Brain pericyte (primary cell): ENCODE measurements at regions not wholly inside any gene's neighbourhood (a gene's known extent, or its start where the extent isn't known, plus 50 kb on each side); places are given as distances from the start of the nearest gene placed in this dataset.
A peak's percentile ranks its signal among the peaks of the same experiment; 100 is the strongest.
"Not testable (repeated sequence)": the region's sequence is repeated elsewhere in the genome, so short reads cannot be mapped to it uniquely, and the experiment has no call there.

Experiments
- DNase-seq: peaks from one replicate; pipeline ENCODE4 v3.0.0-alpha.2; 2012; ENCODE audit warnings: low read depth, low spot score

DNA sequence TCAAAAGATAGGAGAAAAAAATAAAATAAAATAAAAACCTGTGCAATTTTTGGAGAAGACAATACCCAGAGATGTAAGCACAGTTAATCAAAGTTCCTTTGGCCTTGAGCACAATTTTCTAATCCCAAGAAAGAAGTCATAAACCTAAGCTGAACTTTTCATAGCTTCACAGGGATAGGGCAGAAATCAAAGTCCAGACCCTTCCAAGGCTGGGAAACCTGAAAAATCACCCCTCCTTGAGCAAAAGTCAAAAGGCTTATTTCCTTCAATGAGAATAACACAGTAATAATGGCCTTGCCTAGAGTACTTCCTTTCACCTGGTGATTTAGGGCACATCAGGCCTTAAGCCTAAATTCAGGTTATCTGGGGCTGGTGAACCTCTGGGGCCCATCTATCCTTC, 415.0 kb upstream of the BTBD3 start:
- no peak for DNase-seq

DNA sequence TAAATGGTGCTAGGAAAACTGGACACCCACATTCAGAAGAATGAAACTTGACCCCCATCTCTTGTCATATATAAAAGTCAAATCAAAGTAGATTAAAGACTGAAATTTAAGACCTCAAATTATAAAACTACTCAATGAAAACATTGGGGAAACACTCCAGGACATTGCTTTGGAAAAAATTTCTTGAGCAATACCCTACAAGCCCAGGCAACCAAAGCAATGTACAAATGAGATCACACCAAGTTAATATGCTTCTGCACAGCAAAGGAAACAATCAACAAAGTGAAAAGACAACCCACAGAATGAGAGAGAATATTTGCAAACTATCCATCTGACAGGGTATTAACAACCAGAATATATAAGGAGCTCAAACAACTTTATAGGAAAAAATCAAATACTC, 407.9 kb upstream of the BTBD3 start:
- no peak for DNase-seq

DNA sequence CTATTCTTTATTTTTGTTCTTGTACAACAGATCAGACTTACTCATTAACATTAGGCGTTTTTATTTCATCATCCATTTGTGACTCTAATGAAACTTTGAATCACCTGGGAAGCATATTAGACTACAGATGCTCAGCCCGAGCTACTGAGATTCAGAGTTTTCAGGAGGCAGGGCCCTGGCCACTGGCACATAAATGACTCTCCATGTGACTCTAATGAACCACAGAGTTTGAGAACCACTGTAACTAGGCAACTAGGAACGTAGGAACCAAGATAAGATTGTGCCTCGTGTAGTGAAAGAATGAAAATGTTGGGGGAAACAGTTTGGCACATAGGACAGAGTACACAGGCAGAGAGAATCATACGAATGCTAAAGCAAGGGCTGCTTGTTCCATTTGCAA, 405.9 kb upstream of the BTBD3 start:
- DNase-seq: no peak

DNA sequence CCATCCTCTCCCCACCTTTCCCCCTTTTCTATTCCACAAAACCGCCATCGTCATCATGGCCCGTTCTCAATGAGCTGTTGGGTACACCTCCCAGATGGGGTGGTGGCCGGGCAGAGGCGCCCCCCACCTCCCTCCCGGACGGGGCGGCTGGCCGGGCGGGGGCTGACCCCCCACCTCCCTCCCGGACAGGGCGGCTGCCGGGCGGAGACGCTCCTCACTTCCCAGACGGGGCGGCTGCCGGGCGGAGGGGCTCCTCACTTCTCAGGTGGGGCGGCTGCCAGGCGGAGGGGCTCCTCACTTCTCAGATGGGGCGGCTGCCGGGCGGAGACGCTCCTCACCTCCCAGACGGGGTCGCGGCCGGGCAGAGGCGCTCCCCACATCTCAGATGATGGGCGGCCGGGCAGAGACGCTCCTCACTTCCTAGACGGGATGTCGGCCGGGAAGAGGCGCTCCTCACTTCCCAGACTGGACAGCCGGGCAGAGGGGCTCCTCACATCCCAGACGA, 404.4 kb upstream of the BTBD3 start:
- DNase-seq: not testable (repeated sequence)

DNA sequence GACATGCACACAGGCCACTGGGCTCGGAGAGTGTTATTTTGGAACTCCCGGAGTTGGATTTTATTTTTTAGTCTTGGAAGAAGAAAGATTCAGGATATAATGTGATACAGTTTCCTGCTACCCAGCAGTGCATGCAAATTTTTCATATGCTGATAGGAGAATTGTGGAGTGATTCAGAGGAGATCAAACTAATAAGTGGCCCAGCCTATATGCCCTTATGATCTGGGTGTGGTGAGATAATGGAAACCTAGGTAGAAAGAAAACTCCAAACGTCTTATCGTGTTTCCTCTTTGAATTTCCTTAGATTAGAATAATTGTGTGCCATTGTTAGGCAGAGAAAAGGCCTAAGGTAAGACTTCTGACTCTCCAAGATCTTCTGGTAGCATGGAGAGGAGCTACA, 401.2 kb upstream of the BTBD3 start:
- DNase-seq: no peak

DNA sequence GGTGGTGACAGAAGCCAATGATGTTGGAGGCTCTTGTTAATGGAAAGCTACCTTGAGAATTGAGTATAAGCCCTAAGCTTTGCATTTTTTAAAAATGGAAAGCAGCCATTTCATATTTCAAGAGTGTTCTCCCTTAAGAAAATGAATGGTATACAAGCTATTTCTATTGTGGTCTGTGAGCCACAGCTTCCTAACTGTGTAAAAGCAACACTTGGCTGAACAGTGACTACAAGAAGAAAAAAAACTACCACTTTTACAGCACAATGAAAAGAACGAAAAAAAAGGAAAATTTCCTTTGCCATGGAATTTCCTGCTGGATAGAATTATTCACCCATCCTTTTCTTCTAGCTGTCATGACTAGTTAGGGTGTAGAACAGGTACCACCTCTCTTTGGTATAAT, 397.1 kb upstream of the BTBD3 start:
- no peak for DNase-seq

DNA sequence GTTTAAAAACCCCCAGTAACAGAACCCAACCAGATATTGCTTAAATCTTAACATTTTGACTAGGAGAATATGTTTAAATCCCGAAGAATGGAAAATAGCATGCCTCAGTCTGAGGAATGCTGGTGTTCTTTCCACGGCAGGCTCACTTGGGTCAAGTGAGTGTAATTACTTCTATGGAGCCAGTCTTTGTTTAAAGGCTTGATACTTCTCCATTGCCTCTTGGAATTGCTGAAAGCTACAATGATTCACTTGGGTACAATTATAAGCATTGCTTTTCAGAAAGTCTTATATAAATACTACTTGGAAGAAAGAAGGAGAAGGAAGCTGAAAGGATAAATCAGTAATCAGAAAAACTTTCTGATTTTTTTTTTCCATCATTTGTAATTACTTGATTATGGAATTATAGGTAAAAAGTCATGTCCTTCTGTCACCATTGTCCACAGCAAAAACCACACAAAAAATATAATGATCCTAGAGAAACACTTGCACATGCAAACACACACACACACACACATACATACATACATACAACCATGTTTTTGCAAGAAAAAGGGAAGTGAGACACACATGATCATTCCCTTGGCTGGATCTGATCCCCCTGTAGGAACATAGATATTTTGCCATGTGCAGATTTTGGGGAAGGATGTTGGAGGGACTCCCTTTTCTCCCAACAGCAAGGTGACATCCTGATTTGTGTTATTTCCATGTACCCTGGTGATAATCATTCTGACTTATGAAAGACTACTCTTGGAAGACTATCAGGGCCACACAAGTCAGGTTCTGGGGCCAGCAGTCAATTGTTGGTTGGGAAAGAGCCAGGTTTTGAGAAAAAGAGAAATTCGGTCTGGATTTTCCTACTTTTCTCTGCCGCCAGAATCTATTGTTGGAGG, 396.0 kb upstream of the BTBD3 start:
- DNase-seq: no peak

DNA sequence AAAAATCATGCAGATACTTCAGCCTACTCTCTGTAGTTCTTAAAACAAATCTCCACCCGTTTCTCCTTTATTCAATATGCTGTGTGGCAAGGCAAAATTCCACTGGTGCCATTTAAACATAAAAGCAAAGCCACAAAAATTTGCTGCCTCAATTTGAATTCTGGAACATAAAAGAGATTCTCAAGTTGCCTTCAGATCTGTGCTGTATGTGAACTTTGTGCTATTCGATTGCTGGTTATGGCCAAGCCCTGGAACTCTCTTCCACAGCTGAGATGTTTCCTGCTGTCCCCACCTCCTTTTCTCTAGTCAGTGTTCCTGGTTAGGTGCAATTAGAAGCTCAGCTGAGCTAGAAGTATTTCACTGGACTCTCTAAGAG, 395.3 kb upstream of the BTBD3 start:
- DNase-seq: no peak

DNA sequence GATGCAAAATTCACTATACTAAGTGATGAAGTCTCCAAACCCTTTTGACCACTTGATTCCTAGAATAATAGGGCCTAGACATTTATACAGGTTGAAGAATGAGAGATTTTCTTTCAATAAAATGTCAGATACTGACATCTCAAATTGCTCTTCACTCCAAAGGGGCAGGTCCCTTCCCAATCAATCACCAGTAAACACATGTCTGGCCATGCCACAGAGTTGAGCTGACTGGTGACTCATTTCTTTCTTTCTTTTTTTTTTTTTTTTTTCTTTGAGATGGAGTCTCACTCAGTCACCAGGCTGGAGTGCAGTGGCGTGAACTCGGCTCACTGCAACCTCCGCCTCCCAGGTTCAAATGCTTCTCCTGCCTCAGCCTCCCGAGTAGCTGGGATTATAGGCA, 388.6 kb upstream of the BTBD3 start:
- DNase-seq: no peak

DNA sequence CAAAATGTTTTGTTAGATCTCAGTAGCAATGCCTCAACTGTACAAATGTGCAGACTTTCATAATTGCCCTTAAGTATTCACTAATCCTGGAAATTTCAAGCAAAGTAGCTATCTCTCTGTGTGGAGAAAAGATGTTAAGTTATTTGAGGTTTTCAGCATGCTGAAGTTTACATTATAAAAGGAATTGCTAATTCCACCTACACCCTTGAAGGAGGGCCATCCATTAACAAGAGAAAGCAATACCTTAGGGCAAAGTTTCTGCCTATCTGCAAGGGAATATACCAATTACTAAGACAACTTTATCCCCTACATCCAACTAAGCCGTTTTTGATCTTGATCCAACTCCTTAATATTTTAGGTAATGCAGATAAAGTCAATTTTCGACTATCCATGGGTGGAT, 380.7 kb upstream of the BTBD3 start:
- DNase-seq: no peak

DNA sequence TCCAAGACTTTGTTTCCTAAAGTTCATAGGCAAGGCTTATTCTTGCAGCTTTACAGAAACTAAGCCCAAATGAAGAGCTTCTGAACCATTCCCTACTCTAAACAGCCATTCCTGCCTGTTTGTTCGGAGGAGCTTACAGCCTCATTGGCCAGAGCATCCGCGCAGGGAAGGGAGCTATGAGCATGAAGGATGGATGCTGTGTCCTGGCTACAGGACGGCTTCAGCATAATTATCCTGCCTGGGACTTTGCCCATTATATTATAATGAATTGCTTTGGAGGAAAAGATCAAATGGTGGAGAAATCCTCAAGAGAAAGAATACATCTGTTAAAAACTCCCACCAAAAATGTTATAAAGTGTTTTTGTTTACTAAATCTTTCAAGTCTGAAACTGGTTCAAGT, 378.2 kb upstream of the BTBD3 start:
- no peak for DNase-seq

DNA sequence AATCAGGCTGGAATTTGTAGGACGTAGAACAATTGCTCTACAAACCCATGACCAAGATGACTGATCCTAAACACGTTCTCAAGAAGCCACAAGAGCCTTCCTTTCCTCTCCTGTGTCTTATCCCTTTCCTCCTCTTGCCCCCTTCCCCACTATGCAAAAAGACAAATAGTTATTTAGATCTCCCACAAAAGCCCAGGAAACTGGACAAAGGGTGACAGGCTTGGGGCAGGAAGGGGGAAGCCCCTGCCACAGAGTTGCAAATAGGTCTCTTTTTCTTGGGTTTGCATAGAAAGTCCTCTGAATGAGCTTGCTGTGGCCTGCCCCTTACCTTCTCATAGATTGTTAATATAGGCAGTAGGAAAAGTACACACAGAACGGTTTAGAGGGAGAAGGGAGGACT, 377.1 kb upstream of the BTBD3 start:
- DNase-seq: no peak

DNA sequence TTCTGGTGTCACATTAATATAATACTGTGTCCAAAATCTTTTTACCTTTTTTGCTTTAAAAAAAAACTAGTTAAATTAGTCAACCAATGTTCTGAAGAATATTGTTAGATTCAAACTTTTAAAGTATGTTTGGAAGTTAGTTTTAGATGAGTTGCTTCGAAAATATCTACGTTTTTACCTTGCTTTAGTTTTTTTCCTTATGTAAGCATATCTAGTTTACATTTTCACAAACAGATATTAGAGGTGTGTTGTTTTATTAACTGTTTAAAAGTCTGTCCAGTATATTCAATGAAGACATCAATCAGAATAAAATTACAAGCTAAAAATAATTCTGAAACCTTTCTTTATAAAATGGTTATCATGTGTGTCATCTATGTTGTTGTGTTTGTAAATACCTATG, 375.0 kb upstream of the BTBD3 start:
- DNase-seq: no peak

DNA sequence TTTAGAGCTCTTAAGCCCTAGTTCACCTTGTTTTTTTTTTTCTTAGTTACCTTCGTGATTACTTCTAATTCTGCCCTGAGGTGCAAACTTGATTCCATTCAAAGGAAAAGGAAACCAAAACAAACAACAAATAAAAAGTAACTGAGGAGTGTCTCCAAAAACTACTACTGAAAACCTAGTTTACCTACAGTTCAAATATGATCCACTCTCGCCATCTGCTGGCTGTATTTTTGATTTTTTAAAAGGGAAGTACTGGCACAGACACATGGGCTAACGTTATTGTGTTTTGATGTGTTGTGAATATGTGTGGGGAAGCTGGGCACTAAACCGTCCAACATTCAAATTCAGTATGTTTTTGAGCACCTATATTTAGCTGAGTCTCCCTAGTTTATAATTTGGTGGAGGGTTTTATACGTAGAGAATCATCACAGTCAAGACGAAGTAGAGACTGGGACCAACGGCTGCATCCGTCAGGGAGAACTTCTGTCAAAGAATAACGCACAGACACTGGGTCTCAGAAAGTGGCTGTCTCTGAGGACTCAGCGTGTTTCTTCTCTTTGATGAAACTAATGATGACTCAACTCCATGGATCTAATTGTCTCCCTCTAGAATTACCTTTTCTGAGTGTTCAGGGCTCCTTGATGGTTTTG, 373.5 kb upstream of the BTBD3 start:
- peak; percentile 20 for DNase-seq

DNA sequence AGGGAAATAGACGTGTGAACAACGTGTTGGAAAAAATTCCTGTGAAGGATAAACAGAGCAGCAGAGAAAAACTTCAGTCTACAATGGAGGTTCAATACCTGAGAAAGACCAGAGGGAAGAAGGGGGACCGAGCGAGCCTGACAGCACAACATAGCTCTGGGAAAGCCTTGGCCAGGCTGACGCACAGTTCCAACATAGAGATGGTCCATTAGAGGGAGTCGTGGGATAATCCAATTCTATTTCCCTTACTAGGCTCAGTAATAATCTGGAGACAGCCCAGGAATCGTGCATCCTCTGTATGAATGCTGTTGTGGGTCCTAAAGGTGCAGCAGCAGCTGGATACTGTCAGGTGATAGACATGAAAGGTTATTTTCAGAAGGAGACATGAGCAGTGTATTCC, 370.8 kb upstream of the BTBD3 start:
- no peak for DNase-seq

DNA sequence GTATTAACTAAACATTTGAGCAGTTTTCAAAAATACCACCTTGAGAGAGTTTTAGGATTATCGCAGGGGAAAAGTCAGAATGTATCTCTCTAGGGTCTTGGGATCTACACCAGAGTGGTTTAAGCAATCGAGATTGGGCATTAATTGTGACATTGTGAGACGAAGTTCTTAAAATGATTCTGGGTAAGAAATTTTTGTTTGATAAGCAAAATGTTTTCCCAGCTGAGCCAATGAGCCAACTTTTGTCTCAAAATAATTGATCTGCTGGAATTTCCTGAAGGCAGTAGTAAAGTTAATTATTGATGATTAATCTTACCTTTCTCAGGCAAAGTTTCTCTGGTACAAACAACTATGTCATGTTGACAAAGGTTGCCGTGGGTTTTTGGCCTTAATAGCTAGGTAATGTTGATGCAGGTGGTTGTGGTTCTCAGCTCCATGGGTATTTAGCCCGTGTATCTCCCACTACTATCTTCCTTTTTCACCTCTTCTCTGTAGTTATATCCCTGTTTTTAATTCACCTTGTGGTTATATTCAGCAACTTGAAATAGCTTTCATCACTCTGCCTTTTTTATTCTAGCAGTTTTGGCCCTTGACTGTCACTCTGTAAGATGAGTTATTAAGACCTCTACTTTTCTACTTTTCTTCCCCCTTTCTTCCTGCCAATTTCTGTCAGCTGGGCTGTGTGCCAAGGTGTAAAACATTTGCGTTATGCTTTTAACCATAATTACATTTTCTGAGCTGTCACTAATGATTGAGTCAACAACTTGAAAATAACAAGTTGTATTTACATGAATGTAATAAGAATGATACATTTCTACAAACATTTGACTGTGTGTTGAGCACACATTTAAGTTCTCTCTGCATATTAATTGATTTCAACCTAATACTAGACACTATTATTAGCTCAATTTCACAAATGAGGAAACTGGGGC, 368.3 kb upstream of the BTBD3 start:
- DNase-seq: no peak

DNA sequence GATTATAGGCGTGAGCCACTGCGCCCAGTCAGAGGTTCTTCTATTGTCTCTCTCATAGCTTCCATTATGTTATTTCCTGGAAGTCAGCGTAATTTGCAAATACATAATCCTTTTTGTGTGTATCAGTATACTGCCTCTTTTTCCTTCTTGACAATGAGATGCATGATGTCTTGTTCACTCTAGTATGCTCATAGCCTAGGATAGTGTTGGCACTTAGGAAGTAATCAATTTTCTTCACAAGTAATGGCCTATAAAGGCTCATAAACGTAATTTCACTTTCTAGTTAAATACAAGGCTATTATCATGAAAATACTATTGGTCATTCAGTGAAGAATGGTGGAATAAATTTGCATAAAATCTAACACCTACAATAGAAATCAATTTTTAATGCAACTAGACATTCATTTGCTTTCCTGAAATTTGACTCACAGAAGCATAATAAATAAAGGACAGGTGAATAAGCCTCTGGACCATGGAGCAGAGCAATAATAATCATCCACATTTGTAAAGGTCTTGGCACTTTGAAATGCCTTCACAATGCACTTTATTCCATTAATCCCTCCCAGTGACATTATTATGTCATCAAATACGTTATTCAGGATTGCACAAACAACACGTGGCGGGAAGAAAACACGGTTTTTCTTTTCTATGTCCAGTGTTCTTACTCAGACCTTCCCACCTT, 366.9 kb upstream of the BTBD3 start:
- no peak for DNase-seq

DNA sequence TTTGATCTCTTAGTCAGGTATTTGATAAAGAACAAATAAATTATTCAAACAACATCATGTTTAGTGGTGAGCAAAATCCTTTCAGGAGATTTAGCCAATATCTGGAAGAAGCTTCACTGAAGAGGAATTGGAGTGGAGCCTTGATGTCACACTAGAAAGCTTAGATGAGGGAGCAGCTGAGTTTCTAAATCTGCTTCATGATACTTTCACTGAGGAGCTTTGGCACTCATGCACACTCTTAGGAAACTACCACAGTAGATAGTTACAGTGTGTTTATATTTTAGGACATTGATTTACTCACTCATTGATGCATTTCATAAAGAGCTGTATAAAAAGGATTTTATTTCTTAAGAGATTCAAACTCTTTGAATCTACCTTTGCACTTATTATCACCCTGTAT, 366.2 kb upstream of the BTBD3 start:
- no peak for DNase-seq

DNA sequence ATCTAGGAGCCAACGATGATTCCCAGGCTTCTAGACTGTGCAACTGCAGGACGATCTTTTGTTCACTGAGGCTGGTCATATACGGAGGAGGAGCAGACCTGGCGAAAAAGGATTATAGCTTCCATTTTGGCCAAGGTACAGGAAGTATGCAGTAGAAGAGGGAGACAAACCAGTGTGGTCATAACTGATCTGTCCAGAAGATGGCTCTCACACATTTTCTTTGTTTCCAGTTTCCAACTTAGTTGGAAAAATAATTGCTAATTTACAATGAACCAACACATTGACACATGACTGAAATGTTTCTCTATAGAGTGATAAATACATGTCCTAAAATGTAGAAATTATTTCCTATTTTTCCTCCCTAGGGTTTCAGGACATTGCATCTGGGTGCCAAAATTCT, 364.1 kb upstream of the BTBD3 start:
- DNase-seq: no peak

DNA sequence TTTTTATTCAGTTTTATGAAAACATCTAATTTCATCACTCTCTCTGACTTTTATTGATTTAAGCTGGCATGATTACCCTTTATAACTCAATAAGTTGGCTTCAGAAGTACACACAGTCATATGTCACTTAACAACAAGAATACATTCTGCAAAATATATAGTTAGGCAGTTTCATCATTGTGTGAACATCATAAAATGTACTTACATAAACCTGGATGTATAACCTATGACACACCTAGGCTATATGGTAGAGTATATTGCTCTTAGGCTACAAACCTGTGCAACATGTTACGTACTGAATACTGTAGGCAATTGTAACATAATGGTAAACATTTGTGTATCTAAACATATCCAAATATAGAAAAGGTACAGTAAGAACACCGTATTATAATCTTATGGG, 362.2 kb upstream of the BTBD3 start:
- no peak for DNase-seq

DNA sequence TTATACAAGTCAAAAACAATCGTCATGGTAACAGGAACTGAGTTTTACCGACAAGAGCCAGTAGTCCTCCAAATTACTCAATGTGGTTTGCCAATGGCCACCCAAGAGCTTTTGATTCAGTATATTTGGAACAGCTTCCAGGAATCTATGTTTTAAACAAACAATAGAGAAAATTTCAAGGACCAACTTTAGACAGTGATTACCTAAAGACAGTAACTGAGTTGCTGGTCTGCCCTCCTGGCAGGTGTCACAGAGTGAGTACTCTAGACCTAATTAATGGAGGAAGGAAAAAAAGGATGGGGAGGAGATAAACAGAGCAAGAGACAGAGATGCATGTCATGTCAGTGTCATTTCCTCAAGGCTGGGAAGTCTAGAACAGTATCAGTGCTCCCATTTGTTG, 361.3 kb upstream of the BTBD3 start:
- no peak for DNase-seq

DNA sequence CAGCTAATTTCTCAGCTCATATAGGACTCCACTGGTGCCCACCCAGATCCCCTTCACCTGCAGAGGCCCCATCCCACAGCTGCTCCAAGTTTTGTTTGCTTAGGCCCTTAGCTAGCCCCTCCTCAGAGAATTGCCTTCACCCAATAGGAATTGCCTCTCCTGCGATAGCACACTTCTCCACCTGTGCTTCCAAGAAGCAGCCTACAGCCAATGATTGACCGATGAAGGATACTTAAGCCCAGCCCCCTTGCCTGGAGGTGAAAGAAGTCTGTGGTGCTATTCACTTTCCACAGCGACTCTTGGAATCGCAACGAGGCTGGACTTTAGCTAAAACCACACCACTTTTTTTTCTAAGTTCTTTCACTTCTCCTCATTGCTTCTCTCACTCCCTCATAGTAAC, 353.2 kb upstream of the BTBD3 start:
- DNase-seq: no peak
